Coronary artery (tissue), 2 donors: ENCODE measurements at regions not wholly inside any gene's neighbourhood (a gene's known extent, or its start where the extent isn't known, plus 50 kb on each side); places are given as distances from the start of the nearest gene placed in this dataset.
"Not testable (repeated sequence)": the region's sequence is repeated elsewhere in the genome, so short reads cannot be mapped to it uniquely, and the experiment has no call there.

Source experiments
- DNase-seq: peaks from one replicate; pipeline ENCODE4 v3.0.0-alpha.2; 2017; ENCODE audit warnings: low spot score
- H3K27ac ChIP-seq, 2 donors: fragments of 200-600 bp; sonication (generic); one replicate each; pipeline ENCODE4 v1.5.1; 2016 to 2019
- H3K4me3 ChIP-seq: fragments of 200-600 bp; sonication (generic); 2 replicates; pipeline ENCODE4 v1.5.1; 2016; ENCODE audit warnings: mild to moderate bottlenecking, moderate library complexity
- CTCF ChIP-seq: fragments of 200-600 bp; sonication (generic); IDR thresholded peaks from one replicate; pipeline ENCODE4 v1.5.1; 2019; ENCODE audit warnings: antibody characterized with exemption

GRCh38 chr5:78717674-78718584 is 69.4 kb upstream of the LHFPL2 start:
- DNase-seq = no peak
- Histone ChIP-seq H3K4me3 (no peak overlapping the region), H3K27ac (no peak overlapping the region)
- no peak for TF ChIP-seq CTCF

GRCh38 chr5:78716206-78716605 is 67.6 kb upstream of the LHFPL2 start:
- Histone ChIP-seq H3K27ac (peak overlapping the region in 1 of 2 donors; percentile 2), H3K4me3 (no peak overlapping the region)
- DNase-seq = no peak
- no peak for TF ChIP-seq CTCF

GRCh38 chr5:78715351-78715750 is 66.8 kb upstream of the LHFPL2 start:
- H3K27ac ChIP-seq, H3K4me3 ChIP-seq, DNase-seq: not testable (repeated sequence)

- H3K4me3 ChIP-seq, DNase-seq, H3K27ac ChIP-seq: not testable (repeated sequence)
Observed at GRCh38 chr5:78711670-78712069, 63.1 kb upstream of the LHFPL2 start.

- DNase-seq, H3K4me3 ChIP-seq, H3K27ac ChIP-seq: not testable (repeated sequence)
Observed at GRCh38 chr5:78709729-78710430, 61.3 kb upstream of the LHFPL2 start.

- DNase-seq = no peak
- Histone ChIP-seq H3K27ac (no peak overlapping the region), H3K4me3 (no peak overlapping the region)
- no peak for TF ChIP-seq CTCF
Observed at GRCh38 chr5:78706825-78707224, 58.3 kb upstream of the LHFPL2 start.

GRCh38 chr5:78706381-78706780 is 57.8 kb upstream of the LHFPL2 start:
- H3K27ac ChIP-seq = no peak overlapping the region
- H3K4me3 ChIP-seq = no peak overlapping the region
- TF ChIP-seq CTCF = no peak
- no peak for DNase-seq

GRCh38 chr5:78705826-78706225 is 57.3 kb upstream of the LHFPL2 start:
- no peak for DNase-seq

More at GRCh38 chr5:78705826-78706225, 57.3 kb upstream of the LHFPL2 start:
- no peak for TF ChIP-seq CTCF
- Histone ChIP-seq H3K4me3 (no peak overlapping the region), H3K27ac (no peak overlapping the region)
